ENCODE measurements at regions not wholly inside any gene's neighbourhood (a gene's known extent, or its start where the extent isn't known, plus 50 kb on each side); places are given as distances from the start of the nearest gene placed in this dataset.

DNA sequence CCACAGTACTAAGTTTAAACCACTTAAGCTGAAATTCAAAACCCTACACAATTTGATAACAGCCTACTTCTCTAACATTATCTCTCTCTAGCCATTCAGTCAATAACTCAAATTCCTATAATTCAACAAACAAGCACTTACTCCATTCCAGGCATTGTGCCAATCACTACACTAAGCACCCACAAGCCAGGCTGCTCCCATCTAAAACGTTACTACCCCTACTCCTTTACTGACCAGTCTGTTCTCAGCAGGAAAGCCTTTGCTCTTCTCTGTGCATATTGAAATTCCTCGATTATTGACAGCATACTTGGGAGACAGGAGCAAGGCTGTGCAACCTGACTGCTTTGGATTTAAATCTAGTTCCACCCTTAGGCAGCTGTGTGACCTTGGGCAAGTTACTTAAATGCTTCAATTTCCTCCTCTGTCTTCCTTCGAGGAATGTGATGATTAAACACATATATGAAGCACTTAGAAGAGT lies 177.2 kb upstream of the THBS1 start:
- DNase-seq (ENCODE audit: low read depth, low spot score) = peak; percentile 36
- in situ Hi-C loops (cut with HindIII; ENCODE audit: low sequenced_read_pairs) = no loop called here
- H3K4me3 ChIP-seq (ENCODE audit: low read depth, low read length) = no peak overlapping the region
- TF ChIP-seq, protein P1, sequence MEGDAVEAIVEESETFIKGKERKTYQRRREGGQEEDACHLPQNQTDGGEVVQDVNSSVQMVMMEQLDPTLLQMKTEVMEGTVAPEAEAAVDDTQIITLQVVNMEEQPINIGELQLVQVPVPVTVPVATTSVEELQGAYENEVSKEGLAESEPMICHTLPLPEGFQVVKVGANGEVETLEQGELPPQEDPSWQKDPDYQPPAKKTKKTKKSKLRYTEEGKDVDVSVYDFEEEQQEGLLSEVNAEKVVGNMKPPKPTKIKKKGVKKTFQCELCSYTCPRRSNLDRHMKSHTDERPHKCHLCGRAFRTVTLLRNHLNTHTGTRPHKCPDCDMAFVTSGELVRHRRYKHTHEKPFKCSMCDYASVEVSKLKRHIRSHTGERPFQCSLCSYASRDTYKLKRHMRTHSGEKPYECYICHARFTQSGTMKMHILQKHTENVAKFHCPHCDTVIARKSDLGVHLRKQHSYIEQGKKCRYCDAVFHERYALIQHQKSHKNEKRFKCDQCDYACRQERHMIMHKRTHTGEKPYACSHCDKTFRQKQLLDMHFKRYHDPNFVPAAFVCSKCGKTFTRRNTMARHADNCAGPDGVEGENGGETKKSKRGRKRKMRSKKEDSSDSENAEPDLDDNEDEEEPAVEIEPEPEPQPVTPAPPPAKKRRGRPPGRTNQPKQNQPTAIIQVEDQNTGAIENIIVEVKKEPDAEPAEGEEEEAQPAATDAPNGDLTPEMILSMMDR (IDR thresholded peaks at IDR 0.05; ENCODE audit: low read depth, low read length) = no peak

DNA sequence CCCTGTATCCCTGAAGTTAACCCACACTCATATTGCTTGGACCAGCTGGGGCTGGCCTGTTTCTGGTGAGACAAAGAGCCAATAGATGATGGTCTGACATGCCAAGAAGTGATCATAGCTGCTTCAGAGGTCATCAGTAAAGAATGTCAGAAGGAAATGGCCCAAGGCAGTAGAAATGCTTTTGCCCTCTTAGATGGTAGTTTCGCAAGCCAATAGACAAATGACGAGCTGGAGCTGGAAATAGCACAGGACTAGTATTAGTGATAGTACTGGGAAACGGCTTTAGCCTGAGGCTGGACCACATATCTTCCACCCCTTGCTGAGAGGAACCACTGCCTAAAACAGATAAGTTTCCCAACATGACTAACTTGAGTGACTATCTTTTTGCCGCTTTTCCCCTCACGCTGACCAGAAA lies 176.1 kb upstream of the THBS1 start:
- no peak overlapping the region for H3K4me3 ChIP-seq (ENCODE audit: low read depth, low read length)
- in situ Hi-C loops (cut with HindIII; ENCODE audit: low sequenced_read_pairs) = no loop called here
- DNase-seq (ENCODE audit: low read depth, low spot score) = peak; percentile 61
- TF ChIP-seq, protein P1 (IDR thresholded peaks at IDR 0.05; ENCODE audit: low read depth, low read length) = no peak

DNA sequence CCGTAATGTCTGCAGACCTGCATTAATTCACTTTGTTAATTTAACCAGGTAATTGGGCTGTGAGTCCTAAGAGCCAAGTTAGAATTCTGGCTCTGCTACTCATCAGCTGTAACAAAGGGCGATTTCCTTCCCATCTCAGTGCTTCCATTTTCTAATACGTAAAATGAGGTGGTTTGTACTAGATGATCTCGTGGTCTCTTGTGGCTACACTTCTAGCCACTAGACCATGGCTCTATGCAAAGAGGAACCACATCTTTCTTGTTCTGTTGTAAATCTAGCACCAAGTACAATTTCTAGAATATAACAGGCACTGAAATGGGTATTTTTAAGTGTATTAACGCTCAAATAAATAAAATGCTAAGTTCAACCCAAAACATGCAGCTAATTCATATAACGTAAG lies 174.4 kb upstream of the THBS1 start:
- TF ChIP-seq, protein P1 (IDR thresholded peaks at IDR 0.05; ENCODE audit: low read depth, low read length) = no peak
- H3K4me3 ChIP-seq (ENCODE audit: low read depth, low read length) = no peak overlapping the region
- no peak for DNase-seq (ENCODE audit: low read depth, low spot score)
- in situ Hi-C loops (cut with HindIII; ENCODE audit: low sequenced_read_pairs) = no loop called here

DNA sequence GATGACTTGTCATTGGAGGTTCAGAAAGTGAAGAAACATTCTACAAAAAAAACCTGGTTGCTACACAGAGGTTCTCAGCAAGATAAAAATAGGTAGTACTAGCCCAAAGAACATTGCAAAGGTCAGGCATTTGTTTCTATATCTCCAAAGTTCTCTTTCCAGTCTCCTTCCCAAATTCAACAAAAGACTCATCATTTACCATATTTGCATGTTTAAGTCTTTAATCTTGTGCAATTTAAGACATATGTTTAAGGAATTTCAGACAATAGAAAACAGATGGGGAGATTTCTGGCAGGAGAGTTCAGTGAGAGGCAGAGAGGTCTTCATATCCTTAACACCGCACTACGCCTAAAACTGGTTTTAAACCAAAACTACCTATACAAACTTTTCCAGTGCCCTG lies 173.8 kb upstream of the THBS1 start:
- no peak for DNase-seq (ENCODE audit: low read depth, low spot score)
- TF ChIP-seq, protein P1 (IDR thresholded peaks at IDR 0.05; ENCODE audit: low read depth, low read length) = no peak
- in situ Hi-C loops (cut with HindIII; ENCODE audit: low sequenced_read_pairs) = no loop called here
- H3K4me3 ChIP-seq (ENCODE audit: low read depth, low read length) = no peak overlapping the region

DNA sequence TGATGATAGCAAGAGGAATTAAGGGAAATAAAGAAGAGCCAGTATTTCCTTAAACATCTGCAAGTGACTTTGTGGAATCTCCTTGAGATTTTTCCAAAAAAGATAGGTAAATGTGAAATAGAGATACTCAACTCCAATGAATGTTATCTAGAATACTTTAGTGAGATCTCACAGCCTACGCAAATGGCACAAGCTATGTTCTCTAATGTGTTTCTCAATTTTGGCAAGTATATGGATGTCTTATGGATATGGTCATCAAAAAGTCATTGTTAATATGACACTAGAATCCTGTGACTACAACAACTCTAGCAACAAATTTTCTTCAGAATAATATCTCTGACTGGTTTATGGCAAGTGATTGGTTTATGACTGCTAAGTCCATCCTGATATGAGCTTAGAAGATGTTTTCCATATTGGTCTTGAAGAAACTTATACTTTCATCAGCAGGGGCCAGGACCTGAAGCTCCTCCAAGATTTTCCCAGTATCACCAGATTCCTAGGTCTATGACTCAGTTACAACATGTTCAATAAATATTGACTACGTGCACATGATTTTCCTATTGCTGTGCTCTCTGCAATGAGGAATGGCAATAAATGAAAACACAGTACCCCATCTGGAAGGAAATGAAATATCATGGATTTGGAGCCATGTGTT lies 170.9 kb upstream of the THBS1 start:
- TF ChIP-seq, protein P1 (IDR thresholded peaks at IDR 0.05; ENCODE audit: low read depth, low read length) = no peak
- no peak overlapping the region for H3K4me3 ChIP-seq (ENCODE audit: low read depth, low read length)
- in situ Hi-C loops (cut with HindIII; ENCODE audit: low sequenced_read_pairs) = no loop called here
- no peak for DNase-seq (ENCODE audit: low read depth, low spot score)

DNA sequence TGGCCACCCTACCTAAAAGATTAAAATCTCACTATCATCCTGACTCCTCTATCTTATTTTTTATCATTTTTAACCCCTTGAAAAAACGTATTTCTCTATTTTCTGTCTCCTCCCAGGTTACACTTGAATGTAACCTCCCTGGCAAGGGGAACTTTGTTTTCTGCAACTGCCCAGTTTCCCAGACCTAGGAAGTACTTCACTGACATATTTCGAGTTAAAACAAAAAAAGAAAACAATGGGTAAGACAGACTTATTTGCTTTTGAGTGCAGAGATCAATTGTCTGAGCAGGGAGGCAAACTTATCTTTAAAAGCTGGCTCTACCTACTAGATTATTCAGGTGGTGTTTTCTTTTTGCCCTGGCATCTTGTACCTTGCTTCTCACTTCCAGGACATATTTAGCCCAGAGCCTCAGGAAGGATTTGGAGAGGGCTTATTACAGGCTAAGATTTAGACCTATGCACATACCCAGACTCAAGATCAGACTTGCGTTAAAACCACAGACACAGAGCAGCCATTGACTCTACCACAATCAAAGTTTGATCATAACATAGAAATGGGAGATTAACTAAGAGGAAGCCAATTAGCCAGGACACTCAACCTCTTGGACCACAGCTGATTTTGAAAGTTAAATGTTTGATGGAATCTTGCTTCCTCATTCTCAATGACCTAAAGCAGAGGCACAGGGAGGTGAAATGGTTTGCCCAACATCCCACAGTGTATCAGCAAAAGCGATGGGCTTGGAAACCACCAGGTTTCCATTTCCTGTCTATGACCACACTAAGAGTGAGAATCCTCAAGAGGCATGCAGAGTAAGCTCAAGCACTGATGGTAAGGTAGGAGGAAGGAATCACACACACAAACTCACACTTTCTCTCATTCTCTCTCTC lies 169.5 kb upstream of the THBS1 start:
- in situ Hi-C loops (cut with HindIII; ENCODE audit: low sequenced_read_pairs) = no loop called here
- DNase-seq (ENCODE audit: low read depth, low spot score) = no peak
- no peak overlapping the region for H3K4me3 ChIP-seq (ENCODE audit: low read depth, low read length)
- TF ChIP-seq, protein P1 (IDR thresholded peaks at IDR 0.05; ENCODE audit: low read depth, low read length) = no peak

All from astrocyte of the spinal cord (primary cell).